ENCODE measurements at regions not wholly inside any gene's neighbourhood (a gene's known extent, or its start where the extent isn't known, plus 50 kb on each side); places are given as distances from the start of the nearest gene placed in this dataset.

- H2AFZ ChIP-seq (ENCODE audit: low read length): no peak overlapping the region
- TF ChIP-seq EZH2 (IDR thresholded peaks at IDR 0.05; ENCODE audit: low read length, missing control alignments) (no peak), CTCF (conservative IDR thresholded peaks at IDR 0.05 in 1 of 2, IDR thresholded peaks at IDR 0.05 in 1 of 2; ENCODE audit: low read depth in 1 of 2, low read length in 2 of 2) (no peak)
- no peak overlapping the region for H3K4me2 ChIP-seq (ENCODE audit: extremely low read depth, insufficient read depth, low read length)
- DNase-seq (ENCODE audit: low read depth in 2 of 2): no peak
- no peak overlapping the region for H3K27ac ChIP-seq (ENCODE audit: insufficient read depth, low read length)
- no peaks in the 10 kb centered on the region for H3K9me3 ChIP-seq (ENCODE audit: control insufficient read depth, insufficient read depth, low read depth, low read length)
- no peak overlapping the region for H3K4me3 ChIP-seq (replicated peaks in 1 of 4; ENCODE audit: control extremely low read depth in 1 of 4, insufficient read depth in 1 of 4, low read depth in 3 of 4, low read length in 4 of 4)
- no peaks in the 10 kb centered on the region for H4K20me1 ChIP-seq (ENCODE audit: control insufficient read depth, extremely low read depth, insufficient read depth, low read length)
- H3K36me3 ChIP-seq (ENCODE audit: control insufficient read depth, insufficient read depth, low read length): no peaks in the 10 kb centered on the region
- H3K27me3 ChIP-seq (ENCODE audit: control insufficient read depth, insufficient read depth, low read length): no peaks in the 10 kb centered on the region
- H3K9ac ChIP-seq (ENCODE audit: insufficient read depth, low read length): no peak overlapping the region
- no peaks in the 10 kb centered on the region for H3K79me2 ChIP-seq (ENCODE audit: control insufficient read depth, insufficient read depth, low read length)
- H3K4me1 ChIP-seq (ENCODE audit: control insufficient read depth, extremely low read depth, insufficient read depth, low read length): peaks cover 8% of the 10 kb centered on the region
These were observed 241.2 kb upstream of the HS6ST1 start for GRCh38 chr2:128559533-128560515.

- Histone ChIP-seq H3K4me2 (ENCODE audit: extremely low read depth, insufficient read depth, low read length) (no peak overlapping the region), H3K9me3 (ENCODE audit: control insufficient read depth, insufficient read depth, low read depth, low read length) (no peaks in the 10 kb centered on the region), H3K9ac (ENCODE audit: insufficient read depth, low read length) (no peak overlapping the region), H2AFZ (ENCODE audit: low read length) (no peak overlapping the region), H3K27me3 (ENCODE audit: control insufficient read depth, insufficient read depth, low read length) (no peaks in the 10 kb centered on the region), H3K4me1 (ENCODE audit: control insufficient read depth, extremely low read depth, insufficient read depth, low read length) (peaks cover 8% of the 10 kb centered on the region), H4K20me1 (ENCODE audit: control insufficient read depth, extremely low read depth, insufficient read depth, low read length) (no peaks in the 10 kb centered on the region), H3K4me3 (replicated peaks in 1 of 4; ENCODE audit: control extremely low read depth in 1 of 4, insufficient read depth in 1 of 4, low read depth in 3 of 4, low read length in 4 of 4) (no peak overlapping the region), H3K27ac (ENCODE audit: insufficient read depth, low read length) (no peak overlapping the region), H3K79me2 (ENCODE audit: control insufficient read depth, insufficient read depth, low read length) (no peaks in the 10 kb centered on the region), H3K36me3 (ENCODE audit: control insufficient read depth, insufficient read depth, low read length) (no peaks in the 10 kb centered on the region)
- TF ChIP-seq CTCF (conservative IDR thresholded peaks at IDR 0.05 in 1 of 2, IDR thresholded peaks at IDR 0.05 in 1 of 2; ENCODE audit: low read depth in 1 of 2, low read length in 2 of 2) (no peak), EZH2 (IDR thresholded peaks at IDR 0.05; ENCODE audit: low read length, missing control alignments) (no peak)
- no peak for DNase-seq (ENCODE audit: low read depth in 2 of 2)
These were observed 242.1 kb upstream of the HS6ST1 start for GRCh38 chr2:128560718-128561117.

- no peak overlapping the region for H3K9ac ChIP-seq (ENCODE audit: insufficient read depth, low read length)
- no peaks in the 10 kb centered on the region for H3K9me3 ChIP-seq (ENCODE audit: control insufficient read depth, insufficient read depth, low read depth, low read length)
- no peak for TF ChIP-seq EZH2 (IDR thresholded peaks at IDR 0.05; ENCODE audit: low read length, missing control alignments)
- no peak for TF ChIP-seq CTCF (conservative IDR thresholded peaks at IDR 0.05 in 1 of 2, IDR thresholded peaks at IDR 0.05 in 1 of 2; ENCODE audit: low read depth in 1 of 2, low read length in 2 of 2)
- H3K4me1 ChIP-seq (ENCODE audit: control insufficient read depth, extremely low read depth, insufficient read depth, low read length): peaks cover 8% of the 10 kb centered on the region
- H3K27ac ChIP-seq (ENCODE audit: insufficient read depth, low read length): peak overlapping the region; percentile 75
- H4K20me1 ChIP-seq (ENCODE audit: control insufficient read depth, extremely low read depth, insufficient read depth, low read length): no peaks in the 10 kb centered on the region
- H2AFZ ChIP-seq (ENCODE audit: low read length): no peak overlapping the region
- no peaks in the 10 kb centered on the region for H3K79me2 ChIP-seq (ENCODE audit: control insufficient read depth, insufficient read depth, low read length)
- no peaks in the 10 kb centered on the region for H3K36me3 ChIP-seq (ENCODE audit: control insufficient read depth, insufficient read depth, low read length)
- no peaks in the 10 kb centered on the region for H3K27me3 ChIP-seq (ENCODE audit: control insufficient read depth, insufficient read depth, low read length)
- DNase-seq (ENCODE audit: low read depth in 2 of 2): peak; percentile 58 to 75
- H3K4me3 ChIP-seq (replicated peaks in 1 of 4; ENCODE audit: control extremely low read depth in 1 of 4, insufficient read depth in 1 of 4, low read depth in 3 of 4, low read length in 4 of 4): no peak overlapping the region
- peak overlapping the region; percentile 41 for H3K4me2 ChIP-seq (ENCODE audit: extremely low read depth, insufficient read depth, low read length)
These were observed 244.0 kb upstream of the HS6ST1 start for GRCh38 chr2:128562471-128563347.
